GM04504 (cell line): ENCODE measurements at regions not wholly inside any gene's neighbourhood (a gene's known extent, or its start where the extent isn't known, plus 50 kb on each side); places are given as distances from the start of the nearest gene placed in this dataset.

ENCODE experiments used
- DNase-seq: peaks from one replicate; pipeline ENCODE4 v3.0.0-alpha.2; 2012; ENCODE audit warnings: low read depth

DNA sequence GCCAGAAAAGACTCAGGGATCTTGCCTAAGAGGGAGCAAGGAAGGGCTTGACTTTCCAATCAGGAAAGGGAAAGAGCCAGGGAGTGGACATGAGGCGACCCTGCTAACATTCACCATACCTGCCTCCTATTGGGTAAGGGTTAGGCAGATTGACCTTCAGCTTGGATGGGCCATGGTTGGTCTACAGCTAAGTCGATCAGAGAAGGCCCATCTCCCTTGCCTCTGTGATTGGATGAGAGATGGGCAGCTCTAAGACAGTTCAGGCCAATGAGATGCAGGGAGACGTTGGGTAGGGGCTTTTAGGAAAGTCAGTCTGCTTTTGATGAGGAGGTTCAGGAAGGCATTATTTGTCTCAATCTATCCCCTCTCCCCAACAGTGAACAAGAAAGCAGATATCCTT, 135.0 kb upstream of the STC2 start:
- no peak for DNase-seq

DNA sequence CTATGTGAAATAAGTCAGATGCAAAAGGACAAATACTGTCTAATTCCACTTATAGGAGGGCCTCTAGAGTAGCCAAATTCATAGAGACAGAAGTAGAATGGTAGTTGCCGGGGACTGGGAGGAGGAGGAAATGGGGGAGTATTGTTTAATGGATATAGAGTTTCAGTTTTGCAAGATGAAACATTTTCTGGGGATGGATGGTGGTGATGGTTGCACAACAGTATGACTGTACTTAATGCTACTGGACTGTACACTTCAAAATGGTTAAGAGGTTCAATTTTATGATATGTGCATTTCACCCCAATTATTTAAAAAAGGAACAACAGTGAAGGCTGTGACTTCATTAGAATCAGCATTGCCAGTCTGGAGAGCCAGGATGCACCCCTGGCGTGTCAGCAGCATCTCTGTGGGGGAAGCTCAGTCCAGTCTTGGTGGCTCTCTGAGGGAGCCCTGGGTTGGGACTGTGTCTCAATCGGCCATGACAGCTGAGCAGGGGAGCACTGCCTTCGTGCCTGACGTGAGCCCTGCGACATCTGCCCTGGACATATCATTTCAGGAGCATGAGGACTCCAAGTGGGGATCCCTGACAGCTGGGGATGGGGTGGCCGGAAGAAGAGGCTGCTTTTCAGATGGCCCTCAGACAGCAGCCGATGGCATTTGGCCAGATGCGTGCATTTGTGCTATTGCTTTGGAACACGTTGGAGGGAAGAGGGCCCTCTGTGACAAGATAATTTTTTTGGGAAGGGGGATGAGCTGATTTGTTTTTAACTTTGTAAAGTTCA, 130.8 kb upstream of the STC2 start:
- peak; percentile 28 for DNase-seq

DNA sequence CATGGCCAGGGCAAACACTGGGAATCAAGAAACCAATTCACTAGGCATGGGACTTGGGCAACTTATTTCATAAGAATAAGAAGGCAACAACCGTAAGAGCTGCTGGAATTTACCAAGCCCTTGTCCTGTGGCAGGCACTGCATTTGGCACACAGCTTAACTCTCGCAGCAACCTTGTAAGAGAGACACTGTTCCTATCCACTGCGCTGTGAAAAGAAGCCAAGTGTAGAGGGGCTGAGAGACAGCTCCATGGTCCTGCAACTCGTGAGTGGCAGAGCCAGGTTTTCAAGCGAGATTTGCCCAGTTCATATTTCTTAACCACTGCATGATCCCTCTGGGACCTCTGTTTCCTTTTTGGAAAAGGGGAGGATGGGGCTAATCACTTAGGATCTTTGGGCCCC, 129.3 kb upstream of the STC2 start:
- no peak for DNase-seq

DNA sequence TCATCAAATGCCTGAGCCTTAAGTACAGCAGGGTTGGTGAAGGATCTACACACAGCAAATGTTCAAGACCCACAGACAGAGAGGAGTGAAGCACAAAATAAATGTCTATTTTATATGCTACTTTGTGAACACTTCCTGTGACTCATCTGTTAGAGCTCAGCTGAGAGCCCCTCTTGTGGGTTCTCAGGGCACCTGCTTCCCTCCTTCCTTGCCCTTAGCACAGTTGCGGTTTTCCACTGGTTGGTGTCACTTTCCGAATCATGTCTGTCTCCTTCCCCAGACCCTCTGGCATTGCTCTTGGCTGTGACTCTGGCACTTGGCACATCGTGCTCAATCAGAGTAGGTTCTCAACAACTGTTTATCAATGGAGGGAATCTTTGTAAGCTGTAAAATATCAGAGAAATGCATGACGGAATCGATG, 128.5 kb upstream of the STC2 start:
- DNase-seq, result no peak

DNA sequence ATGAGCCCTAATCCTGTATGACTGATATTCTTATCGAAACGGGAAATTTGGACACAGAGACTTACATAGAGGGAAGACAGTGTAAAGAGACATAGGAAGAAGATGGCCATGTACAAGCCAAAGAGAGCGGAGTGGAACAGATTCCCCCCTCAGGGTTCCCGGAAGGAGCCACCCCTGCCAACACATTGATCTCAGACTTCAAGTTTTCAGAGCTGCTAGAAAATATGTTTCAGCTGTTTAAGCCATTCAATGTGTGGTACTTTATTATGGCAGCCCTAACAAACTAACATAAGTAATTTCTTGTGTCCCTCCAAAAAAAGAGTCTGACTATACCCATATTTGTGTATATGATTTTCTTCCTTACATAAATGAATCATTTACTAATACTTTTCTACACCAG, 128.0 kb upstream of the STC2 start:
- DNase-seq, result no peak

DNA sequence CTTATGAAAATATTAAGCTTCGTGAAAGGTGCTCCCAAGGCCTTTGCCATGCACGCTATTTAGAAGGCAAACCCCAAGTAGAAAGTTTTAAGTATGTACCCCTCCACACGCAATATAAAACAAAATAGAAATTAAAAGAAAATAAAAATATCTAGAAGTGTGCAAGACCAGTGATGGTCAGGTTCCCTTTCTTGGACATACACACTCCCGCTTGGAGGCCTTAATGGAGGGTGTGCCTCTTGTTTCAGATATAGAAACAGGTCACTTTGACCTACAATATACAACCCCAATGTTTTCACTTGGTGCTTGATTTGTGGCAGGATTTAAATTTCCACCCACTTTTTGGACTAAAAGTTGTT, 127.4 kb upstream of the STC2 start:
- DNase-seq, result no peak

DNA sequence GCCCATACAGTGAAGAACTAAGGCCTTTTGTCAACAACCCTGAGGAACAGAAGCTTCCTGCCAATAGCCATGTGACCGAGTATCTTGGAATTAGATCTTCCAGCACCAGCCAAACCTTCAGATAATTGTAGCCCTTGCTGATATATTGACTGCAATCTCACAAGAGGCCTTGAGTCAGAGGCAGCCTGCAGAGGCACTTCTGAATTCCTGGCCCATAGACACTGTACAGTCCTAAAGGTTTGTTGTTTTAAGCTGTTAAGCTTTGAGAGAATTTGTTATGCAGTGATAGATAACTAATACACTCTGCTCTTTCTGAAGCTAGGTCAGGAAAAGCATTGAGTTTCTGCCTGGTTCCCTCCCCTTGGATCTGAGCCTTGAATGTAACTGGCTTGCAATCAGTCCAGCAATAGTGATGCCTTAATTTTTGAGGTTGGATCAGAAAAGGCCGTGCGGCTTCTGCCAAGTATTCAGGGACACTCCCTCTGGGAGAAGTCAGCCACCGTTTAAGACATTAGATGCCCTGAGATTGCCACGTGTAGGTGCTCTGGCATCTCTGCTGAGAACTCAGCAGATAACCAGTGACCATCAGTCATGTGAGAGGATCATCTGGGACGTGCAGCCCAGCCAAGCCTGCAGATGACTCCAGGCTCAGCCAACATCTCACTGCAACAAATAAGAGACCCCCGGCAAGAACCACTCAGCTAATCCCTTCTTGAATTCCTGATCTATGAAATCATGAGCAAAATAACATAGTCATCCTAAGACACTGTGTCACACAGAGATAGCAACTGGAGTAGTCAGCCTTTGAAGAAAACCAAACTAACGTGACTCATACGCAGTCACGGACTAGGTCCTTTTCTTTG, 126.8 kb upstream of the STC2 start:
- peak; percentile 95 for DNase-seq

DNA sequence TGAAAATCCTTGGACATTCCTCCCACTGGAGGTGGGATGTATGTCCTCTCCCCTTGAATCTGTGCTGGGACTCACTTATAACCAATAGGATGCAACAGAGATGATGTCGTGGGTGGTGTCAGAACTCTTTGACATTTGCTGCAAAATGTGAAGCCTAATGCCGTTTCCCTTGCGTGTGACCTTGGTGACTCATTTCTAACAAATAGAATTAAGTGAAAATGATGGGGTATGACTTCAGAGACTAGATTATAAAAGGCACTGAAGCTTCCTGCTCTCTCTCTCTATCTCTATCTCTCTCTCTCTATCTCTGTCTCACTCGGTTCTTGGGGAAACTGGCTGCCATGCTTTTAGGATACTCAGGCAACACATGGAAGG, 126.1 kb upstream of the STC2 start:
- peak; percentile 30 for DNase-seq

DNA sequence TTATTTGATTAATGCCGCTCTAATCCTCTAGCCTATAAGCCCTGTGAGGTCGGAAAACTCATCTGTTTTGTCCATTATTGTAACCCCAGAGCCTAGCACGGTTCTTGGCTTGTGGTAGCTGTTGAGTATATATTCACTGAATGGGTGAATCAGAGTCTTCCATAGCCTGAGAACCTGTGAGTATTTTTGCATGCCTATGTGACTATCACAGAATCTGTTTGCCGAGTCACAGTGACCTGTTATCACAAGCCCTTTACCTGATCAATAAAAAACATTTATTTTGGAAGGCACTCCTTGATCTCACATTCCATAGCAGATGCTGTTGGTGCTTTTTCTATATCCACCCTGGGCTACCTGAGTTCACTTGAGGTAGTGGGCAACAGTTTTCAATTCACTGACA, 125.0 kb upstream of the STC2 start:
- no peak for DNase-seq

DNA sequence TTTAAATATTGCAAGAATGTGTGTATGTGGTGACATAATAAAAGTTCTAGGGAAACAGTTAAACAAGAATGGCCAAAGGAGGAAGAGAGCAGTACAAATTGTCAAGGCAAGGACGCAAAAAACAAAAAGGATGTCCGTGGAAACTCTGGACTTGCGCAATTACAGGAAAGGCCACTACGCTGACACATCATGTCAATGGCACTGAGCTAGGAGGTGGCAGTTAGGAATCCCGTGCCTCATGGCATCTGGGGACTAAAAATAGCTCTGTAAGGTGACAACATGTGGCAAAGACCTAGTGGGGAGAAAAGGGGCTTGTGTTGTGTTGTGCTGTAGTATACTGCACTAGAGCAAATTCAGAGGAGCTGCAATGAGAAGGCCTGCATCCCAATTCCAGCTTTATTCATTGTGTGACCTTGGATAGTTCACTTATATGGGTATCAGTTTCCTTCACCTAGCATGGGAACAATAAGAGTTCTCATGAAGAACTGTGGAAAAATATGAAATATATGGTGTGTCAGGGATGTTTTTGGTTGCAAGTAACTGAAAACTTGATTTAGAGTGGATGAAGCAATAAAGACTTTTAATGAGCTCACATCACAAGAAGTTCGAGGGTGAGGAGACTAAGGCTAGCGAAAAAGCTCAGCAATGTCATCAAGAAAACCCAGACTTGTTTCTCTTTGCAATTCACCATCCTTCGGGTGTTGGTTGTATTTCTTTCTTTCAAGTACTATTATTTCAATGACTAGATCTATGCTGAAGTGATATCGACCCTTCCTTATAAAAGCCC, 124.1 kb upstream of the STC2 start:
- DNase-seq, result peak; percentile 79

DNA sequence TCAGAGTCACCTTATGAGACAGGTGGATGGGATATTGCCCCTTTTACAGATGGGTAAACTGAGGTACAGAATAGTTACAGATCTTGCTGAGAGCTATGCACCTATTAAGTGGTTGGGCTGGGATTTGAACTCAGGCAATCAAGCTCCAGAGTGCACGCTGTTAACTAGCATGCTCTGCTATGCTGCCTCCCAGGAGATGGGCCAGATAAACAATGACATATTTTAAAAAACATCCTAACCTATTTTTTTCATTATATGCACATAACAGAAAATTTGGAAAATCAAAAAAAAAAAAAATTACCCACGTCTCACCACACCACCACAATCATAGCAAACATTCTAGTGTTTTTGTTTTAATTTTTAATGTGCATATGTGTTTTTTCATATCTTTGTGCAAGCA, 123.4 kb upstream of the STC2 start:
- no peak for DNase-seq

DNA sequence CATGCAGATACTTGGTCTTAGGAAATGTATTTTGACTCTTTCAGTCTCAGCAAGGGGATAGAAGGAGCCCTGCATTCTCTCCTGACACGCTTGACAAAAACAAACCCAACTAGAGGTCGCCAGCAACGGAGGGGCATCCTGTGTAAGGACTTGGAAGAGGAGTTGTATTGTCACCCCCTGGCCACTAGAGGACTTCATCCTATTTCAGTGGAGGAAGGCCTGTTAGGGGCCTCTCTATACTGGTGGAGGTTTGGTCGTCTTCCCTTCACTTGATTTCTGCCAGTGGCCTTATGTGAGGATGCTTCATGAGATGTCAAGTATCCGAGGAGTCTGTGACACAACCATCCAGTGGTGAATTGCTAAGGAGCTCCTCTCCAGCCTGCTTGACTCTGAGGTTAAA, 122.8 kb upstream of the STC2 start:
- no peak for DNase-seq

DNA sequence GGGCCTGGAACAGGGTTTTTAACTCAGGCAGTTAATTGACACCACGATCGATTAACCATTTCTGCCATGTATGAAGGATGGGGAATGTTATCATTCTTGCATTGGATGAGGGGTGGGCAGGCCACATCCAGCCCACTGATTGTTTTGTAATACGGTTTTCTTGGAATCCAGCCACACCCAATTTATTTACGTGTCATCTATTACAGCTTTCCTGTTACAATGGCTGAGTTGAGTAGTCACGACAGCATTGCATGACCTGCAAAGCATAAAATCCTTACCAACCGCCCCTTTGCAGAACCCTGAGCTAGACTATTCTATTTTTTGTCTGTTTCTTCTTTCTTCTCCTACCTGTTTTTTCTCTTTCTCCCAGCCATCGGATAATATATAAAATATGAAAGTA, 122.0 kb upstream of the STC2 start:
- no peak for DNase-seq

DNA sequence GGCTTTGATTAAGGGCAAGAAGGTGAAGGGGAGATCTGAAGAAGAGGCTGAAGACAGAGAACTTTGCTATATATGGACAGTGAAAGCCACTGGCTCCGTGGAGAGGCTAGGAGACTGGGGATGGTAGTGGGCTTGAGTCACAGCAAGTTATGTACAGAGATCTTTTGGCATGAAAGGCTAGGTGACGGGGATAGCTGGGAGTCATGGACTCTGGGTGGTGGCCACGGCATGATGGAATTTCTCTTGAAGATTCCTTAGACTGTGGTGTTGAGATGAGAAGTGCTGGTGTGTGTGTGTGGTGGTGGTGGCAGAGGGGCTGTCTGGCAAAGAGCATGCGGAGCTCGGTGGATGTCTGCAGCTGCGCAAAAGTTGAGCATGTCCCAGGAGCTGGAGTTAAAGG, 120.6 kb upstream of the STC2 start:
- DNase-seq, result no peak

DNA sequence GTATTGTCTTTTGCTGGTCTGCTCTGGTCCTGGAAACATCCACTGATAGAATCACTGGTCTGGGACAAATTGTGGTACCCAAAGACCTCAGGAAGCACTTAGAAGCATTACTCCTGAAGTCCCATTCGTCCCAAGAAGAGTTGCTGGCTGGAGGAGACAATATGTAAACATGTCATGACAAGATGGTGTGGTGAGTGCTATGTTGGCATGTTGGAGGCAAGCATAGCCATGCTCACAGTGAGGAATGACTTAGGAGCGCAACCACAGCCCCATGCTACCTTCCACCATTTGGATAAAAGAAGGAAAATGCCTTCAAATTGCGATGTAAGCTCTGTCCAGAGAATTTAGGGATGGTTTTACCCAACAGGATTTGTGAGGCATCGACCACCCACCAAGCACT, 115.8 kb upstream of the STC2 start:
- DNase-seq, result no peak

DNA sequence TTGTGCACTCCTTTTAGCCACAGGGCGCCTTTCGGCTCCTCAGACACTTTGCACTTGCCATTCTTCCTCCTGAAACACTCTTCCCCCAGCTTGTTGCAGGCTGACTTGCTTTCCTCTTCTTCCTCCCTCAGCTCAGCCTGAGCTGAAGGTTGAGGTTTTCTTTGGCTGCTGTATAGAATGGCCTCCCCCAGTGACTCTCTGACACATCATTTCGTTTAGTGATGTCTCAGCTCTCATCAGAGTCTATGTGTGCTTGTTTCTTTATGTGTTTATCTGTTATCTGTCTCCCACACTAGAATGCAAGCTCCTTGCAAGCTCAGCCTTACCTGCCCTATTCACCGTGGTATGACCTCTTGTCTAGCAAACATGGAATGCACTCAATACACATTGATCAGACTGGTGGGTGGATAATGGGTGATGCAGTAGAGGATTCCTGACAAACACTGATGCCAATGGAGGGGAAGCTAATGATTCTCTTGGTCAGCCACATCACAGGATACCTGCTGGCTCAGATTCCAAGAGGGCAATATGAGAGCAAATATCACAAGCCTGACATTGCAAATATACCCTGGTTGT, 112.9 kb upstream of the STC2 start:
- no peak for DNase-seq

DNA sequence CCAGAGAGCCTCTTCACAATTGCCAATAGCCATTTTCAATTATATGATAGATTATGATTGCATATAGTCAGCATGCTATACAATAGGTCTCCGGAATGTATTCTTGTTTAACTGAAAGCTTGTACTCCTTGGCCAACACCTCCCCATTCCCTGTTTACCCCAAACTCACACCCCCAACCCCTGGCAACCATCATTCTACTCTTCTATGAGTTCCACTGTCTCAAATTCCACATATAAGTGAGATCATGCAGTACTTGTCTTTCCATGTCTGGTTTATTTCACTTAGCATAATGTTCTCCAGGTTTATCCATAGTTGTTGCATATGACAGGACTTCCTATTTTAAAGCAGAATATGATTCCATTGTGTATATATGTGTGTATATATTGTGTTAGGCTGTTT, 110.7 kb upstream of the STC2 start:
- no peak for DNase-seq

DNA sequence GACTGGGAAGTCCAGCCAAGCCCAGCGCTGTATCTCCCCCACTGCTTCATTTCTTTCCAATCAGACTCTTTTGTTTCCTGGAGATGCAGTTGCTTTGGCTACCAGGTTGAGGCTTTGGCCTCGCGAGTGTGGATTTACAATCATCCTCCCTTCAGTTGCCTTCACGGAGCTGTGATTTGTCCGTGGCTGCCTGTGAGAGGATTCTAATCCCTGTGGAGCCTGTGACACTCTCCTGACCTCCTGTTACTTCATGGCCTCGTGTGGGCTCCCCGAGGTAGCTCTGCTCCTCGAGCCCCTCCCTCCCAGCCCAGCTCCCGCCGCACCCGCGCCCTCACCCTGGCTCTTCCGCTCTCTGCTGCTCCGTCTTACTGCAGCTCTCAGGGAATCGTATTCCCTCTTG, 107.2 kb upstream of the STC2 start:
- DNase-seq, result no peak

DNA sequence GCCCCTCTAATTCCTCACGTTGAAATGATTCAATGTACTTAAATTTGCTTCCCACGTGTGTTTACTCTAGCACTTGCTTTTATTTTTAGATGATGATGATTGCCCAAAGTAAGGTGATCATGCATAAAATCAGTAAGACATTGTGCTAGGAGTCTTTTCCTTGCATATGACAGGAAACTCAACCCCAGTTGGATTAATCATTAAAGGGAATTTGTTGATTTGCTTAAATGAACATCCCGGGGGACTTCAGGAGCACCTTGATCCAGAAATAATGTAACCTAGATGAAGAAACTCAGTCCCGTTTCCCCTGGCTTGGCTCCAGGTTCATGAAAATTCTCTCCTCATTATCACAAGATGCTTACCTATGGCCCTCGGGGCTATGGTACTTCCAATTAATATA, 106.1 kb upstream of the STC2 start:
- DNase-seq, result no peak

DNA sequence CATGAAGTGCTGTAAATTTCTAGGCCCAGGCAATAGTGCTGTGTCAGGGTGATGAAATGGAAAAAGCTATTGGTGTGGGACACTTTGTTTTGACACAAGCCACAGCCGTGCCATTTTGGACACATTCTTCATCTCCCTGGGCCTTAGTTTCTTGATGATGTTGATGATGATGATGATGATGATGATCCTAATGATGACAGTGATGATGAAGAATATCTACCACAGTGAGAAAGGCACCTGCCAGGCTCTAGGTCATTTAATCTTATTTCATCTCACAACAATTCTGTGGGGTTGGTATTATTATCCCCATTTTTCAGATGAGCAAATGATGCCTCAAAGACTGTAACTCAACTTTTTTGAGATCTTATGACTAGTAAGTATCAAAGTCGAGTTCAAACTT, 102.2 kb upstream of the STC2 start:
- no peak for DNase-seq

DNA sequence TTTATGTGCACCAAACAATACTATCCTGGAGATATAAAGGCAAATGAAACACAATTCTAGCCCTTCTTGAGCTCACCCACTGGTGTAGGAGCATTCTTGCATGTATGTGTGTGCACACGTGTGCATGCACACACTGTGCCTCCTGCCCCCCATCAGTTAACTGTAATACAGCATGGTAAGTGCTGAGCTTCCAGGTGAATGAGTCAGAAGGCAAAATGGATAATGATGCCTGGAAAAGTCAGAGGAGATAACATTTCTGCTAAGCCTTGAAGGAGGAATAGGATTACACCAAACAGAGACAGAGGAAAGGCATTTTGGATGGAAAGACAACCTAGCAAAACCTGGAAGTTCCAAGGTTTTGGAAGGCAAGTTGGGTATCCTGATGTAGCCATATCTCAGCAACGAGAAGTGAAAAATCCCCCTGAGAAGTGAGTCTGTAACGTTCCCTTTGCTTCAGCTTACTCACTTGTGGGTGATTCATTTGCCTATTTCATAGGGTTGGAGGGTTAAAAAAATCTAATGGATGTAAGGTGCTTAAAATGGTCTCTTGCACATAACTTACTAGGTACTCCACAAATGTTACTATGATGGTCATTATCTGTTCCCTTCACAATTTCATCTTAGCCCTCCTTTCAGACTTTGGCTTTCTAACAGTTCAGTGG, 101.4 kb upstream of the STC2 start:
- DNase-seq, result no peak
